ENCODE measurements at regions not wholly inside any gene's neighbourhood (a gene's known extent, or its start where the extent isn't known, plus 50 kb on each side); places are given as distances from the start of the nearest gene placed in this dataset.

DNA sequence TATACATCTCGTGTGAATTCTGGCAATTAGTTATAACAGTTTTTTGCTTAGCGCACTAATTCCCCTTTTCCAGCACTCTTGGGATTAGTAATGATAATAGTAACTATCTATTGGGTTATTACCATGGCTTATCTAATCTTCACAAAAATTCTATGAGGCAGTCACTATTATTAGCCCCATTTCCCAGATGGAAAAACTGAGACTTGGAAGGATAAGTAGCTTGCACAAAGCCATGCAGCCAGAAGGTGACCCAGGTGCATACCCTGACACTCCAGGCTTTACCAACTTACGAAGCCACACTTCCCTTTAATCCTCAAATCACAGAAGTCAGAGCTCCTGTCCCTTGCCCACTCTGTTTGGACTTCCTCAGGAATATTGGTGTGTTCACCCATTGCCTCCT is 156.8 kb downstream of the CYP26B1 start:
- no peaks in the 10 kb centered on the region for H3K4me1 ChIP-seq
- no peak overlapping the region for H3K4me3 ChIP-seq
- 90 to 96% (median 92%) methylated on average over 3 of the region's 3 CpGs for WGBS, 5 donors
- H3K9me3 ChIP-seq, result no peaks in the 10 kb centered on the region
- no peak overlapping the region for H3K27ac ChIP-seq
- TF ChIP-seq POLR2AphosphoS5 (IDR thresholded peaks at IDR 0.05), result no peak
- no peak for TF ChIP-seq POLR2A (IDR thresholded peaks at IDR 0.05)
- TF ChIP-seq, protein P1, sequence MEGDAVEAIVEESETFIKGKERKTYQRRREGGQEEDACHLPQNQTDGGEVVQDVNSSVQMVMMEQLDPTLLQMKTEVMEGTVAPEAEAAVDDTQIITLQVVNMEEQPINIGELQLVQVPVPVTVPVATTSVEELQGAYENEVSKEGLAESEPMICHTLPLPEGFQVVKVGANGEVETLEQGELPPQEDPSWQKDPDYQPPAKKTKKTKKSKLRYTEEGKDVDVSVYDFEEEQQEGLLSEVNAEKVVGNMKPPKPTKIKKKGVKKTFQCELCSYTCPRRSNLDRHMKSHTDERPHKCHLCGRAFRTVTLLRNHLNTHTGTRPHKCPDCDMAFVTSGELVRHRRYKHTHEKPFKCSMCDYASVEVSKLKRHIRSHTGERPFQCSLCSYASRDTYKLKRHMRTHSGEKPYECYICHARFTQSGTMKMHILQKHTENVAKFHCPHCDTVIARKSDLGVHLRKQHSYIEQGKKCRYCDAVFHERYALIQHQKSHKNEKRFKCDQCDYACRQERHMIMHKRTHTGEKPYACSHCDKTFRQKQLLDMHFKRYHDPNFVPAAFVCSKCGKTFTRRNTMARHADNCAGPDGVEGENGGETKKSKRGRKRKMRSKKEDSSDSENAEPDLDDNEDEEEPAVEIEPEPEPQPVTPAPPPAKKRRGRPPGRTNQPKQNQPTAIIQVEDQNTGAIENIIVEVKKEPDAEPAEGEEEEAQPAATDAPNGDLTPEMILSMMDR (IDR thresholded peaks at IDR 0.05 in 8 of 11, conservative IDR thresholded peaks at IDR 0.05 in 3 of 11), result no peak
- no peaks in the 10 kb centered on the region for H3K27me3 ChIP-seq (replicated peaks in 1 of 7)
- no peak for DNase-seq
- no peaks in the 10 kb centered on the region for H3K36me3 ChIP-seq
- intact Hi-C loops (cut with DNase I; ENCODE audit: low total_unique reads), result no loop called here

GRCh38 chr2:71990122-71990521 is 157.5 kb downstream of the CYP26B1 start:
- Histone ChIP-seq H3K36me3 (no peaks in the 10 kb centered on the region), H3K27me3 (replicated peaks in 1 of 7) (no peaks in the 10 kb centered on the region), H3K4me3 (no peak overlapping the region), H3K27ac (no peak overlapping the region), H3K9me3 (no peaks in the 10 kb centered on the region), H3K4me1 (no peaks in the 10 kb centered on the region)
- no peak for DNase-seq
- WGBS, 5 donors, result 89 to 94% (median 93%) methylated on average over 6 of the region's 6 CpGs
- intact Hi-C loops (cut with DNase I; ENCODE audit: low total_unique reads), result no loop called here
- TF ChIP-seq POLR2A (IDR thresholded peaks at IDR 0.05) (no peak), POLR2AphosphoS5 (IDR thresholded peaks at IDR 0.05) (no peak)
- TF ChIP-seq, protein P1 (IDR thresholded peaks at IDR 0.05 in 8 of 11, conservative IDR thresholded peaks at IDR 0.05 in 3 of 11), result no peak

DNA sequence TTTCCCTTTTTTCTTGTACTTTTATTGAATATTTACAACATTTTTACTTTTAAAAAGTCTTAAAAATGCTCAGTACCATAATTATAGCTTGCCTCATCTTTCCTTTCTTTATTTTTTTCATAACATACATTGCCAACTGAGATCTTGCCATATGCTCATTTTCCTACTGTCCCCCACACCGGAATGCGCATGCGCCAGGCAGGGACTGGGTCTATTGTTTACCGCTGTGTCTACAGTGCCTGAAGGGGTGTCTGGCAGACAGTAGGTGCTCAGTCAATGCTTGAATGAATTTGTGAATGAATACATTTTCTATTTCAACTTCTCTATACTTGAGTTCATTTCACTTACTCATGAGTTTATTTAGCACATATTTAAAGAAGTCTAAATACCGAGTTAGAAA is 158.0 kb downstream of the CYP26B1 start:
- no peak for DNase-seq
- H3K27me3 ChIP-seq (replicated peaks in 1 of 7), result no peaks in the 10 kb centered on the region
- intact Hi-C loops (cut with DNase I; ENCODE audit: low total_unique reads), result no loop called here
- H3K4me3 ChIP-seq, result no peak overlapping the region
- H3K9me3 ChIP-seq, result no peaks in the 10 kb centered on the region
- no peak for TF ChIP-seq POLR2AphosphoS5 (IDR thresholded peaks at IDR 0.05)
- TF ChIP-seq POLR2A (IDR thresholded peaks at IDR 0.05), result no peak
- no peaks in the 10 kb centered on the region for H3K4me1 ChIP-seq
- H3K36me3 ChIP-seq, result no peaks in the 10 kb centered on the region
- 94 to 98% (median 95%) methylated on average over 5 of the region's 5 CpGs for WGBS, 5 donors
- H3K27ac ChIP-seq, result no peak overlapping the region

DNA sequence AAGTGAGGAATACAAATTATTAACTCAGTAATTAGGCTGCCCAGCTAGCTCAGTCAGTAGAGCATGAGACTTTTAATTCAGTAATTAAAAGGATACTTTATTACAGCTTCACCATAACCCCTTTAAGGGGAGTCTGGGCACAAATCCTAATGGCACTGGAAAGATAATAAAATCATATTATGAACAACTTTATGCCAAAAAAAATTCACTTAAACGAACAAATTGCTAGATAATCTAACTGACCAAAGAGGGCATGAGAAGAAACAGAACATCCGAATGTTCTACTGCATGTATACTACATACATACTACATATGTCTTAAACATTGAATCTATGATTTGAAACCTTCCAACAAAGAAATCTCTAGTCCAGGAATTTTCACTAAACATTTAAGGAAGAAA is 159.5 kb downstream of the CYP26B1 start:
- Histone ChIP-seq H3K36me3 (no peaks in the 10 kb centered on the region), H3K27me3 (replicated peaks in 1 of 7) (no peaks in the 10 kb centered on the region), H3K4me1 (no peaks in the 10 kb centered on the region), H3K4me3 (no peak overlapping the region), H3K9me3 (no peaks in the 10 kb centered on the region), H3K27ac (no peak overlapping the region)
- intact Hi-C loops (cut with DNase I; ENCODE audit: low total_unique reads), result no loop called here
- no peak for TF ChIP-seq POLR2A (IDR thresholded peaks at IDR 0.05)
- TF ChIP-seq POLR2AphosphoS5 (IDR thresholded peaks at IDR 0.05), result no peak
- TF ChIP-seq, protein P1 (IDR thresholded peaks at IDR 0.05 in 8 of 11, conservative IDR thresholded peaks at IDR 0.05 in 3 of 11), result no peak
- 76 to 96% (median 89%) methylated on average over 2 of the region's 2 CpGs for whole genome bisulfite sequencing, 5 donors
- no peak for DNase-seq

DNA sequence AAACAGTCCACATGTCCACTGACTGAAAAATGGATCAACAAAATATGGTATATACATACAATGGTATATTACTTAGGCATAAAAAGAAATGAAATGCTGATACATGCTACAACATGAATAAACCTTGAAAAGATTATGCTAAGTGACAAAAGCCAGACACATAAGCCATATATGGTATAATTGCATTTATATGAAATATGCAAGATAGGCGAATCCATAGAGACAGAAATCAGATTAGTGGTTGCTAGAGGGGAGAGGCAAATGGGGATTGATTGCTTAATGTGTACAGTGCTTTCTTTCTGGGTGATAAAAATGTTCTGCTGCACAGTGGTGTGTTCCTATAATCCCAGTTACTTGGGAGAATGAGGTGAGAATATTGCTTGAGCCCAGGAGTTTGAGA is 171.0 kb downstream of the CYP26B1 start:
- H3K9me3 ChIP-seq, result peaks cover 0 to 22% (median 9%) of the 10 kb centered on the region in 8 donors
- WGBS, 5 donors, result 80 to 90% (median 83%) methylated on average over 1 of the region's 1 CpG
- intact Hi-C loops (cut with DNase I; ENCODE audit: low total_unique reads), result no loop called here
- H3K27ac ChIP-seq, result no peak overlapping the region
- H3K4me3 ChIP-seq, result no peak overlapping the region
- H3K36me3 ChIP-seq, result no peaks in the 10 kb centered on the region
- TF ChIP-seq POLR2A (IDR thresholded peaks at IDR 0.05) (no peak), POLR2AphosphoS5 (IDR thresholded peaks at IDR 0.05) (no peak)
- TF ChIP-seq, protein P1 (IDR thresholded peaks at IDR 0.05 in 8 of 11, conservative IDR thresholded peaks at IDR 0.05 in 3 of 11), result no peak
- H3K4me1 ChIP-seq, result no peaks in the 10 kb centered on the region
- H3K27me3 ChIP-seq (replicated peaks in 1 of 7), result peaks cover 0 to 11% (median 0%) of the 10 kb centered on the region in 7 donors
- no peak for DNase-seq

Measured in spleen (tissue), 11 donors.